ENCODE measurements at regions not wholly inside any gene's neighbourhood (a gene's known extent, or its start where the extent isn't known, plus 50 kb on each side); places are given as distances from the start of the nearest gene placed in this dataset.

GRCh38 chr15:69997161-69997485 lies 100.6 kb downstream of the TLE3 start:
- H3K4me2 ChIP-seq (ENCODE audit: control insufficient read depth, extremely low read depth, insufficient read depth, low read depth, low read length): no peak overlapping the region
- H3K79me2 ChIP-seq (ENCODE audit: control insufficient read depth, insufficient read depth, low read length): no peaks in the 10 kb centered on the region
- H4K20me1 ChIP-seq (ENCODE audit: control insufficient read depth, extremely low read depth, insufficient read depth, low read length): no peaks in the 10 kb centered on the region
- dilution Hi-C loops (cut with MboI; ENCODE audit: extremely low pct_ligation_motif_present, low sequenced_read_pairs): no loop called here
- no peak overlapping the region for H3K9ac ChIP-seq (ENCODE audit: control insufficient read depth, extremely low read depth, insufficient read depth, low read length)
- no peak overlapping the region for H3K27ac ChIP-seq (ENCODE audit: control insufficient read depth, insufficient read depth, low read length)
- H3K9me1 ChIP-seq (ENCODE audit: control insufficient read depth, extremely low read depth, insufficient read depth, low read length): no peaks in the 10 kb centered on the region
- no peaks in the 10 kb centered on the region for H3K4me1 ChIP-seq (ENCODE audit: control insufficient read depth, extremely low read depth, insufficient read depth, low read length)
- TF ChIP-seq, protein P1, sequence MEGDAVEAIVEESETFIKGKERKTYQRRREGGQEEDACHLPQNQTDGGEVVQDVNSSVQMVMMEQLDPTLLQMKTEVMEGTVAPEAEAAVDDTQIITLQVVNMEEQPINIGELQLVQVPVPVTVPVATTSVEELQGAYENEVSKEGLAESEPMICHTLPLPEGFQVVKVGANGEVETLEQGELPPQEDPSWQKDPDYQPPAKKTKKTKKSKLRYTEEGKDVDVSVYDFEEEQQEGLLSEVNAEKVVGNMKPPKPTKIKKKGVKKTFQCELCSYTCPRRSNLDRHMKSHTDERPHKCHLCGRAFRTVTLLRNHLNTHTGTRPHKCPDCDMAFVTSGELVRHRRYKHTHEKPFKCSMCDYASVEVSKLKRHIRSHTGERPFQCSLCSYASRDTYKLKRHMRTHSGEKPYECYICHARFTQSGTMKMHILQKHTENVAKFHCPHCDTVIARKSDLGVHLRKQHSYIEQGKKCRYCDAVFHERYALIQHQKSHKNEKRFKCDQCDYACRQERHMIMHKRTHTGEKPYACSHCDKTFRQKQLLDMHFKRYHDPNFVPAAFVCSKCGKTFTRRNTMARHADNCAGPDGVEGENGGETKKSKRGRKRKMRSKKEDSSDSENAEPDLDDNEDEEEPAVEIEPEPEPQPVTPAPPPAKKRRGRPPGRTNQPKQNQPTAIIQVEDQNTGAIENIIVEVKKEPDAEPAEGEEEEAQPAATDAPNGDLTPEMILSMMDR (optimal IDR thresholded peaks at IDR 0.05 in 1 of 3, IDR thresholded peaks at IDR 0.05 in 1 of 3, conservative IDR thresholded peaks at IDR 0.05 in 1 of 3; ENCODE audit: extremely low read depth in 1 of 3, insufficient read depth in 2 of 3, low read length in 3 of 3): no peak
- no peak for TF ChIP-seq EZH2 (IDR thresholded peaks at IDR 0.05; ENCODE audit: low read length)
- no peak for DNase-seq (ENCODE audit: low read depth, low spot score)
- peaks cover 21% of the 10 kb centered on the region for H3K27me3 ChIP-seq (ENCODE audit: control insufficient read depth, extremely low read depth, insufficient read depth, low read length)
- no peak overlapping the region for H3K4me3 ChIP-seq (ENCODE audit: control insufficient read depth in 2 of 3, extremely low read depth in 1 of 3, insufficient read depth in 2 of 3, low read depth in 1 of 3, low read length in 3 of 3)
- no peak for FAIRE-seq
- no peaks in the 10 kb centered on the region for H3K9me3 ChIP-seq (ENCODE audit: control insufficient read depth, low read depth, low read length)
- no peaks in the 10 kb centered on the region for H3K36me3 ChIP-seq (ENCODE audit: control insufficient read depth in 2 of 2, extremely low read depth in 1 of 2, insufficient read depth in 2 of 2, low read length in 2 of 2)
- no peak overlapping the region for H2AFZ ChIP-seq (ENCODE audit: control insufficient read depth, low read length)

Measured in keratinocyte (primary cell).